ENCODE measurements at regions not wholly inside any gene's neighbourhood (a gene's known extent, or its start where the extent isn't known, plus 50 kb on each side); places are given as distances from the start of the nearest gene placed in this dataset.
A peak's percentile ranks its signal among the peaks of the same experiment; 100 is the strongest.
"Not testable (repeated sequence)": the region's sequence is repeated elsewhere in the genome, so short reads cannot be mapped to it uniquely, and the experiment has no call there.

GRCh38 chrX:13188731-13189309, 131.0 kb downstream of the ATXN3L start:
- no peak for DNase-seq (ENCODE audit: low spot score)

GRCh38 chrX:13186643-13187042, 133.2 kb downstream of the ATXN3L start:
- DNase-seq (ENCODE audit: low spot score) = not testable (repeated sequence)

- DNase-seq (ENCODE audit: low spot score) = no peak
These were observed 136.4 kb upstream of the FAM9C start for GRCh38 chrX:13180807-13181206.

DNA sequence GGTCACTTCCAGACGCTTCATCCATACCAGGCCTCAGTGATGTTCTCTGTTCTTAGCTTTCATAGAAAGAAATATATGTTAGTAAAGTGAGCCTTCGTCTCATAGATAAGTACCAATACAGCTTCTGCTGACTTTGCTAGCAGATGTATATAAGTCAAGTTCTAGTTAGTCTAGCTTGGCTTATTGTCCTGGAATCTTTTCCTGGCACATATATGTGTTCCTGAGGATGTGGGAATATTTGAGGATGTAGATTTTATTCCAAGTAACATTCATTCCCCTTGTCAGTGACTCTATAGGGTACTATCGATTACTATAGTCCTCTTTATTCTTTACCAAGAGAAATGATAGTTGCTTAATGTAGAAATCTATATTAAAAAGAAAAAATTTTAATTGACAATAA, 135.2 kb upstream of the FAM9C start:
- no peak for DNase-seq (ENCODE audit: low spot score)

DNA sequence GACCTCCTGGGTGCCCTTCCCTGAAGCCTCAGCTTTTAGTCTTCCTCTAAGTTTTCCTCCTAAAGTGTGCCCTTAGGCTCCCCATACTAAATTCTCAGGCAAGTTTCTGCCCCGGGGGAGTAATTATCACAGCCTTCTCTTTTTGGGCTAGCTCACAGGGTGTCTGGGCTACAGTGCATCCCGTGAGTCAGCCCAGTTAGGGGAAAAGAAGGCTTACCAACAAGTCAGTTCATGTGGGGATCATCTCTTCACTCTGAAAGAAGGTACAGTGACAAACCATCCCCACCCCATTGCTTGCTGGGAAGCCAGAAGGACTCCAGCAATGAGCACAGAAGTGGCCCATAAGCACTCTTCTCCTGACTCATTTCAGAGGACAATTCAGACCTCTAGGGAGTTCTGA, 134.7 kb upstream of the FAM9C start:
- no peak for DNase-seq (ENCODE audit: low spot score)

DNA sequence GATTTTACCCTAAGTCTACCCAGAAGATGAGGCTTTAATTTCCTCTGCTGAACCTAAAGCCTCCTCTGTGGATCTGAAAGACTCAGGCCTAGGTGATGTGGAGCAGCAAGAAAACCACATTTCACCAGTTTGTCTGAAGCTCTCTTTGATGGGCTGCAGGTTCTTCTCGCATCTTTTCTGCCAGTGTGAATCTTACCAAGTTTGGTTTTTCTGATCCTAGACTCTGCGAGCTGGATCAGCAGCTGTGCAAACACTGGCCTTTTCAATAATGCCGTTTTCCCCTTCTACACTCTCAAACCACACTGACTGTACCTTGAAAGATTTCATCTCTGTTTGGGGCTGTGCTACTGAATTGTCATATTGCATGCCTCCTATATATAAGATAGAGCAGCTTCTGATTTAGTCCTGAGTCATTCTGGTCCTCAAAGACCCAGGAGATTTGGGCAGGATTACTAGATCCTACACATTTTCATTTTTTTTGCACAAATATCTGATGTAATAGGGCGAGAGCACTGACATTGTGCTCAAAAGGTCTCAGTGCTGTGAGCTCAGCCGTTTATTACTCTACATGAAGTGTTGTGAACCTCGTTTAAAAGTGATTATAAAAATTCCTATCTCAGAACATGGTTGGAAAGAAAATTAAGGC, 133.6 kb upstream of the FAM9C start:
- DNase-seq (ENCODE audit: low spot score) = no peak

GRCh38 chrX:13175056-13175455, 130.6 kb upstream of the FAM9C start:
- DNase-seq (ENCODE audit: low spot score) = no peak

- DNase-seq (ENCODE audit: low spot score) = no peak
These were observed 126.6 kb upstream of the FAM9C start for GRCh38 chrX:13170966-13171558.

DNA sequence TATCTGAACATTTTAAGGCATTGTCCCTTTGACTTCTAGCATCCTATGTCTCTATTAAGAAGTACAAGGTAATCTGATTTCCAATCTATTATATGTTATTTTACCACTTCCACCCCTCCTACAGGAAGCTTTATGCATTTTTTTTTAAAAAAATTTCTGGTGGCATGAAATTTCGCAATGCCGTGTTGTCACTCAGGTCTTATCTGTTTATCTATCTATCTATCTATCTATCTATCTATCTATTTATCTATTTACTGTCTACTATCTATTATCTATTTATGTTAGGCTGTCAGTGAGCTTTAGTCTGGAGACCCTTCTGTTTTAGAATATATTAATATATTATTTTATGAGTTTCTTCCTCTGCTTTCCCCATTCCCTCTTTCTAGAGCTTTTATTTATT, 125.3 kb upstream of the FAM9C start:
- no peak for DNase-seq (ENCODE audit: low spot score)

- DNase-seq (ENCODE audit: low spot score) = no peak
These were observed 123.8 kb upstream of the FAM9C start for GRCh38 chrX:13168269-13168668.

DNA sequence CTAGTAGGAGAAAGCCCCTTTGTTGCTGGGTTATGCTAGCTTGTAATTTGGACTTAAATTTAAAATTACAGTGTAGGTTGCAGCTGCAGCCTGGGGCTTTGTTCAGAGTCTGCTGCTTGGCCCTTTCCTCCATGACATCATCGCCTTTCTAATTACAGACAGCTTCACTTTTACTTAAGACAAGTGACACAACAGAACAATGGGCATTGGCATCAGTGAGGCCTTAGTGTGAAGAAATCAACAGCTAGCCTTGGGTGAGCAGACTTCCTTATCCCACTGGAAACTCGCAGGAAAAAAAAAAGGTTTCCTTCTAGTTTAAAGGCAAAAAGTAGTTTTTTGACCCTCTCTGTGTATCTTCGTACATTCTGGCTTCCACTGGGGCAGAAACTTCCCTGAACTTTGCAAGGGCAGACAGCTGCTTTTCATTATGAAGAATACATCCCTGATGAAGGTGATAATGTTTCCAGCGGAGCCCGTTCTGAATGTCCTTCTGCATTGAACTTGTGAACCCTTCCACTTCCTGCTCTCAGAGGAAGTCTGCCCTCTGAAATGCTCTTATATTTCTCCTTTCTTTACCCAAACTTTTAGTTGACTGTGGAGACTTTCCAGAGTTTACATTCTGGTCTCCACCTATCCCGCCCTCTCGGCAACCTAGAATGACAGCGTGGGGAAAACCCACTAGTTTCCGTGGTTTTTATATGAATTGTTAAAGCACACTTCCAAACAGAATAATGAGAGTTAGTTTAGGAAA, 123.2 kb upstream of the FAM9C start:
- DNase-seq (ENCODE audit: low spot score) = peak; percentile 0

DNA sequence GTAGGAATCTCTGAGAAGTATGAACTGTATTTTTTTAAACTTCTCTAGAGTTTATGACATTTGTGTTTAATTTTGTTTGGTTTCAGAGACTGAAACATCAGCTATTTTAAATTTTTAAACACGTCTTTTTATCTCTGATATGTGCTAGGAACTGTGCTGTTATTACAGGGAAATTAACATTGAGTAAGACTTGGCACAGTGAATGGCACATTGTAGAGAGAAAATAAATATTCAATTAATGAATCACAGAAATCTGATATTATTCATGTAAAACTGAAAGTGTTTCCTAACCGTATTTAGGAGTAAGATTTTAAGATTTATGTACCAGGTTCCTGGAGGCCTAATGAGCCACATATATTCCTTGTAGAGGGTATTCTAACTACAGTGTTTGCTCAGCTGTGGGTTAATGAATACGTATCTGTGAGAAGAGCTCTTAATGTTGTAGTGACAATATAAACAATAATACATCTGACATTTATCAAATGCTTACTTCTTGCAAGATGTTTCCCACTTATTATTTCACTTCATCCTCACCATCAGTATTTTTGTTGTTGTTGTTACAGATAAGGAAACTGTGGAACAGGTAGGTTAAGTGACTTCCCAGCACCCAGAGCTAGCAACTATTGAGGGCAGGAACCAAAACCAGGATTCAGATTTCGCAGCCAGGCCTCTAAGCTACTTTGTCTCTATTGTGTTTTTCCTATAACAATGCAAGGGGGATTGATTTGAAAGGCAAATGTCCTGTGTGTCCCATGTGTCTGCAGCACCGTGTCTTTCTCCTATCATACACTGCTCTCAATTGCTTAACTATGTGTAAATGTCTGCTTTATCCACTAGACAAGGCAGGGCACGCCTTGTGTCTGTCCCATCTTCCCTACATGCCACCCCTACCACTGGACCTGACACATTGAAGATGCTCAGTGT, 121.1 kb upstream of the FAM9C start:
- no peak for DNase-seq (ENCODE audit: low spot score)

DNA sequence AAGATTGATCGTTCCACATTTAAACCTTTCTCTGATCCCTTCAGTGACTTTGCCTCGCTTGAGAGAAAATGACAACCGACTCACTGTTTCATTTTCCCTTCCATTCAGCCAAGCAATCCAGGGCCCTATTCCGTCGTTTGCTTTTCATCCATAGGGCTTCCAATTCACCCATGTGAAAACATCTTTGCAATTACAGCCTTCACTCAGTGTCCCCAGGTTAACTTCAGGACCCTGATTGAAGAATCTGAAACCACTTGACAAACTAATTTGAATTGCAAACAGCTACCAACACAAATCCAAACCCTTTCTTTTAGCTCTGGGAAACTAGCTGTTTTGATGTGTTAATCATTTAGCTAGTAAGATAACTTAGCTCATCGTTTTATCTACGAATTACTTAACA, 120.2 kb upstream of the FAM9C start:
- DNase-seq (ENCODE audit: low spot score) = no peak

GRCh38 chrX:13162772-13163410, 118.5 kb upstream of the FAM9C start:
- no peak for DNase-seq (ENCODE audit: low spot score)

GRCh38 chrX:13159886-13160285, 115.5 kb upstream of the FAM9C start:
- DNase-seq (ENCODE audit: low spot score) = no peak

- DNase-seq (ENCODE audit: low spot score) = no peak
These were observed 114.5 kb upstream of the FAM9C start for GRCh38 chrX:13158911-13159310.

DNA sequence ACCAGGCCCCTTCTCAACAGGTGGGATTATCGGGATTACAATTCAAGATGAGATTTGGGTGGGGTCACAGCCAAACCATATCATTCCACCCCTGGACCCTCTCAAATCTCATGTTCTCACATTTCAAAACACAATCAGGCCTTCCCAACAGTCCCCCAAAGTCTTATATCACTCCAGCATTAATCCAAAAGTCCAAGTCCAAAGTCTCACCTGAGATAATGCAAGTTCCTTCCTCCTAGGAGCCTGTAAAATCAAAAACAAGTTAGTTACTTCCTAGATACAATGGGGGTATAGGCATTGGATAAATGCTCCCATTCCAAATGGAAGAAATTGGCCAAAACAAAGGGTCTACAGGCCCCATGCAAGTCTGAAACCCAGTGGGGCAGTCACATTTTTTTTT, 111.1 kb upstream of the FAM9C start:
- DNase-seq (ENCODE audit: low spot score) = not testable (repeated sequence)

- DNase-seq (ENCODE audit: low spot score) = no peak
These were observed 109.4 kb upstream of the FAM9C start for GRCh38 chrX:13153796-13154195.

- DNase-seq (ENCODE audit: low spot score) = no peak
These were observed 108.2 kb upstream of the FAM9C start for GRCh38 chrX:13152518-13153185.

- DNase-seq (ENCODE audit: low spot score) = no peak
These were observed 107.6 kb upstream of the FAM9C start for GRCh38 chrX:13151828-13152517.

Measured in SK-N-DZ (cell line).